ENCODE measurements at regions not wholly inside any gene's neighbourhood (a gene's known extent, or its start where the extent isn't known, plus 50 kb on each side); places are given as distances from the start of the nearest gene placed in this dataset.

DNA sequence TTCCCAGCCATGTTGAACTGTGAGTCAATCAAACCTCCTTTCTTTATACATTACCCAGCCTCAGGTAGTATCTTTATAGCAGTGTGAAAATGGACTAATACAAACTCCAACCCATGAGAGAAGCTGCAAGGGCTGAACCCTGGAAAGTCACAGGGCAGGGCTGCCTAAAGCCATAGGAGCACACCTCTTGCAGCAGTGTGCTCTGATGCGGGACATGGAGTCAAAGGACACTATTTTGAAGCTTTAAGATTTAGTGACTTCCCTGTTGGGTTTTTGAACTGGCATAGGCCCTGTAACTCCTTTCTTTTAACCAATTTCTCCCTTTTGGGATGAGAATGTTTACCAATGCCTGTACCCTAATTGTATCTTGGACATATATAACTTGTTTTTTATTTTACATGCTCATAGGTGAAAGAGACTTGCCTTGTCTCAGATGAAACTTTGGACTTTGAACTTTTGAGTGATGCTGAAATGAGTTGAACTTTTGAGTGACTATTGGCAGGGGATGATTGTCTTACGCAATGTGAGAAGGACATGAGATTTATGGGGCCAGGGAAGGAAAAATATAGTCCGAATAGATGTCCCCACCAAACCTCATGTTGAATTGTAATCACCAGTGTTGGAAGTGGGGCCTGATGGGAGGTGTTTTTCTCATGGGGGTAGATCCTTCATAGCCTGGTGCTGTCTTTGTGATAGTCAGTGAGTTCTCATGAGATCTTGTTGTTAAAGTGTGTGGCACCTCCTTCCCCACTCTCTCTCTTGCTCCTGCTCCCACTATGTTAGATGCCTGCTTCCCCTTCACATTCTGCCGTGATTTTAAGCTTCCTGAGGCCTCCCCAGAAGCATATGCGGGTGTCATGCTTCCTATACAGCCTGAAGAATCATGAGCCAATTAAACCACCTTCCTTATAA lies 159.5 kb upstream of the SPEF2 start:
- TF ChIP-seq, protein P1, sequence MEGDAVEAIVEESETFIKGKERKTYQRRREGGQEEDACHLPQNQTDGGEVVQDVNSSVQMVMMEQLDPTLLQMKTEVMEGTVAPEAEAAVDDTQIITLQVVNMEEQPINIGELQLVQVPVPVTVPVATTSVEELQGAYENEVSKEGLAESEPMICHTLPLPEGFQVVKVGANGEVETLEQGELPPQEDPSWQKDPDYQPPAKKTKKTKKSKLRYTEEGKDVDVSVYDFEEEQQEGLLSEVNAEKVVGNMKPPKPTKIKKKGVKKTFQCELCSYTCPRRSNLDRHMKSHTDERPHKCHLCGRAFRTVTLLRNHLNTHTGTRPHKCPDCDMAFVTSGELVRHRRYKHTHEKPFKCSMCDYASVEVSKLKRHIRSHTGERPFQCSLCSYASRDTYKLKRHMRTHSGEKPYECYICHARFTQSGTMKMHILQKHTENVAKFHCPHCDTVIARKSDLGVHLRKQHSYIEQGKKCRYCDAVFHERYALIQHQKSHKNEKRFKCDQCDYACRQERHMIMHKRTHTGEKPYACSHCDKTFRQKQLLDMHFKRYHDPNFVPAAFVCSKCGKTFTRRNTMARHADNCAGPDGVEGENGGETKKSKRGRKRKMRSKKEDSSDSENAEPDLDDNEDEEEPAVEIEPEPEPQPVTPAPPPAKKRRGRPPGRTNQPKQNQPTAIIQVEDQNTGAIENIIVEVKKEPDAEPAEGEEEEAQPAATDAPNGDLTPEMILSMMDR (IDR thresholded peaks at IDR 0.05): no peak
- TF ChIP-seq POLR2A (IDR thresholded peaks at IDR 0.05): no peak
